NT2/D1 (cell line): ENCODE measurements at regions not wholly inside any gene's neighbourhood (a gene's known extent, or its start where the extent isn't known, plus 50 kb on each side); places are given as distances from the start of the nearest gene placed in this dataset.

Source experiments
- SUZ12 ChIP-seq: IDR thresholded peaks from 2 replicates; pipeline ENCODE4 v1.6.1; 2011; ENCODE audit not compliant: insufficient read length, insufficient read depth; ENCODE audit errors: extremely low read depth
- YY1 ChIP-seq: IDR thresholded peaks from 2 replicates; pipeline ENCODE4 v1.6.1; 2011; ENCODE audit not compliant: insufficient read length, insufficient read depth
- ZNF274 ChIP-seq: IDR thresholded peaks from 2 replicates; pipeline ENCODE4 v1.6.1; 2011; ENCODE audit warnings: mild to moderate bottlenecking, low read depth, low read length

DNA sequence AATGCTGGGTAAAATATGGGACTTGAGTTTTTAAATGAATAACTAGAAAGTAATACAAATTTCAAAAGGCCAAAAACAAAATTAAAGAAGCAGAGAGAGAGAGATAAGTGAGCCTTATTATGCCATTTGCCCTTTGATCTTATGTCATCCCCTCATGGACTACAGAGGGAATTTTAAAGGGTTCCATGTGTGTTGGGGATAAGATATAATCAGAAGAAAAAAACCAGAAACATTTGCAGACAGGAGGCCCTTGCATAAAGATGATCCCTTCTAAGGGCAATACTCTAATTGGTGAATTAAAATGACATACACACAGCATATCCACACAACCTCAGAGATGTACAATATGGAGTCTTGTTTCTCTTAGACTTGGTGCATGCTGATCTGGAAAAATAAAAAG lies 406.6 kb upstream of the LARGE1 start:
- TF ChIP-seq SUZ12 (no peak), YY1 (no peak), ZNF274 (no peak)
